ENCODE measurements at regions not wholly inside any gene's neighbourhood (a gene's known extent, or its start where the extent isn't known, plus 50 kb on each side); places are given as distances from the start of the nearest gene placed in this dataset.

DNA sequence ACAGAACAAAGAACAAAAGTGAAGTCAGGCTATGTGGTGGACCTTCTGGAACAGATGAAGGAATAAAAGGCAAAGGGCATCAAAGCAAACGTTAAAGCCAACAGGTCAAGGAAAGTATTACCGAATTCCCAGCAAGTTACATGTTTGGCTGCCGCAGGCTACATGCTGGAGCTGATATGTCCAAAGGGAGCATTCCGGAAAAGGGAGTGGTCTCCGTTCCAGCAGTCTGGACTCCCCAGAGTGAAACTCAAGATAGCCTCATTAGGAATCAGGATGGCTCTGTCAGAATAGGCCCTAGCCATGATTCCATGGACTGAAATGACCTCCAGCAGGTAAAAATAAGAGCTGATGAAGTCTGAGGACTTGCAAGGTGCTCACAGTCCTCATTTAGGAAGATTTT lies 379.8 kb upstream of the PRICKLE1 start:
- Histone ChIP-seq H4K8ac (ENCODE audit: low read depth, low read length) (no peak overlapping the region), H2AFZ (ENCODE audit: insufficient read depth, low read length, poor library complexity) (no peak overlapping the region), H3K4me3 (ENCODE audit: low read depth, low read length) (no peak overlapping the region), H4K12ac (ENCODE audit: low read depth, low read length) (no peak overlapping the region), H3K4me2 (ENCODE audit: low read length) (no peak overlapping the region), H3K36me3 (ENCODE audit: control insufficient read depth in 1 of 2, insufficient read depth in 2 of 2, low read length in 2 of 2) (no peaks in the 10 kb centered on the region), H3K27ac (ENCODE audit: low read depth, low read length) (no peak overlapping the region), H3K9me3 (ENCODE audit: insufficient read depth, low read depth, low read length) (no peaks in the 10 kb centered on the region), H3K4me1 (ENCODE audit: control insufficient read depth in 1 of 2, insufficient read depth in 2 of 2, low read length in 2 of 2) (no peaks in the 10 kb centered on the region), H3K18ac (ENCODE audit: low read length) (no peak overlapping the region), H2BK120ac (ENCODE audit: insufficient read depth, low read length, poor library complexity) (no peak overlapping the region), H3K79me1 (ENCODE audit: low read length) (peaks cover 4% of the 10 kb centered on the region), H3K14ac (ENCODE audit: low read length) (no peak overlapping the region), H3K23ac (ENCODE audit: low read length) (no peak overlapping the region), H4K91ac (ENCODE audit: low read depth, low read length) (no peak overlapping the region), H3K4ac (ENCODE audit: low read depth, low read length) (no peak overlapping the region), H3K9ac (ENCODE audit: low read length) (no peak overlapping the region), H3K27me3 (ENCODE audit: insufficient read depth, low read length) (no peaks in the 10 kb centered on the region), H2BK12ac (ENCODE audit: low read length) (no peak overlapping the region), H3K79me2 (ENCODE audit: control insufficient read depth, insufficient read depth, low read length, poor library complexity) (no peaks in the 10 kb centered on the region), H2AK5ac (ENCODE audit: low read length) (no peak overlapping the region), H2BK5ac (ENCODE audit: low read depth, low read length, poor library complexity) (no peak overlapping the region)
- WGBS (ENCODE audit: extremely low coverage, insufficient coverage, insufficient read length): no CpG with 5 or more reads among the region's 5 CpGs
- peak; percentile 92 to 93 for DNase-seq

DNA sequence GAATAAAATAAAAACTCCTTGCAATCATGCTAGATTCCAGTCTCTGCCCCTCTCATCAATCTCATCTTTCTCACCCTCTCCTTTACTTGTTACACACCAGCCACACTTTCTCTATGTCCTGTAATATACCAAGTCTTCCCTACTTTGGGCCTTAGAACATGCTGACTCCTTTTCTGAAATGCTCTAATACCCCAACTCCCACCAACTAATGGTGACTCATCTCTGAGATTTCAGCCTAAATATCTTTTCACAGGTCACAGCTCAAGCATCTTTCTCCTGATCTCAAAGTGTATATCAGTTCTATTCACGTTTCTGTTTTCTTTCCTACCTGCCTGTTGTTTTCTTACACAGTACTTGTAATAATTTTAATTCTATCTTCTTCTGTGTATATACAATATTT lies 378.9 kb upstream of the PRICKLE1 start:
- Histone ChIP-seq H3K23ac (ENCODE audit: low read length) (no peak overlapping the region), H3K18ac (ENCODE audit: low read length) (no peak overlapping the region), H3K9ac (ENCODE audit: low read length) (no peak overlapping the region), H4K91ac (ENCODE audit: low read depth, low read length) (no peak overlapping the region), H3K4ac (ENCODE audit: low read depth, low read length) (no peak overlapping the region), H2BK120ac (ENCODE audit: insufficient read depth, low read length, poor library complexity) (no peak overlapping the region), H3K27ac (ENCODE audit: low read depth, low read length) (no peak overlapping the region), H3K14ac (ENCODE audit: low read length) (no peak overlapping the region), H4K8ac (ENCODE audit: low read depth, low read length) (no peak overlapping the region), H3K79me1 (ENCODE audit: low read length) (peaks cover 4% of the 10 kb centered on the region), H4K12ac (ENCODE audit: low read depth, low read length) (no peak overlapping the region), H3K4me3 (ENCODE audit: low read depth, low read length) (no peak overlapping the region), H2BK12ac (ENCODE audit: low read length) (no peak overlapping the region), H3K4me2 (ENCODE audit: low read length) (no peak overlapping the region), H2BK5ac (ENCODE audit: low read depth, low read length, poor library complexity) (no peak overlapping the region), H3K9me3 (ENCODE audit: insufficient read depth, low read depth, low read length) (no peaks in the 10 kb centered on the region), H3K79me2 (ENCODE audit: control insufficient read depth, insufficient read depth, low read length, poor library complexity) (no peaks in the 10 kb centered on the region), H2AFZ (ENCODE audit: insufficient read depth, low read length, poor library complexity) (no peak overlapping the region), H2AK5ac (ENCODE audit: low read length) (no peak overlapping the region), H3K27me3 (ENCODE audit: insufficient read depth, low read length) (no peaks in the 10 kb centered on the region), H3K4me1 (ENCODE audit: control insufficient read depth in 1 of 2, insufficient read depth in 2 of 2, low read length in 2 of 2) (no peaks in the 10 kb centered on the region), H3K36me3 (ENCODE audit: control insufficient read depth in 1 of 2, insufficient read depth in 2 of 2, low read length in 2 of 2) (no peaks in the 10 kb centered on the region)
- no CpG with 5 or more reads among the region's 1 CpG for WGBS (ENCODE audit: extremely low coverage, insufficient coverage, insufficient read length)
- no peak for DNase-seq

GRCh38 chr12:42967850-42968249 lies 378.3 kb upstream of the PRICKLE1 start:
- Histone ChIP-seq H3K79me1 (ENCODE audit: low read length) (peaks cover 4% of the 10 kb centered on the region), H4K8ac (ENCODE audit: low read depth, low read length) (no peak overlapping the region), H3K4ac (ENCODE audit: low read depth, low read length) (no peak overlapping the region), H3K9me3 (ENCODE audit: insufficient read depth, low read depth, low read length) (no peaks in the 10 kb centered on the region), H2BK120ac (ENCODE audit: insufficient read depth, low read length, poor library complexity) (no peak overlapping the region), H2AFZ (ENCODE audit: insufficient read depth, low read length, poor library complexity) (no peak overlapping the region), H3K4me2 (ENCODE audit: low read length) (no peak overlapping the region), H2BK5ac (ENCODE audit: low read depth, low read length, poor library complexity) (no peak overlapping the region), H3K14ac (ENCODE audit: low read length) (no peak overlapping the region), H3K23ac (ENCODE audit: low read length) (no peak overlapping the region), H2AK5ac (ENCODE audit: low read length) (no peak overlapping the region), H3K79me2 (ENCODE audit: control insufficient read depth, insufficient read depth, low read length, poor library complexity) (no peaks in the 10 kb centered on the region), H4K91ac (ENCODE audit: low read depth, low read length) (no peak overlapping the region), H3K27ac (ENCODE audit: low read depth, low read length) (no peak overlapping the region), H3K4me1 (ENCODE audit: control insufficient read depth in 1 of 2, insufficient read depth in 2 of 2, low read length in 2 of 2) (no peaks in the 10 kb centered on the region), H4K12ac (ENCODE audit: low read depth, low read length) (no peak overlapping the region), H2BK12ac (ENCODE audit: low read length) (no peak overlapping the region), H3K27me3 (ENCODE audit: insufficient read depth, low read length) (no peaks in the 10 kb centered on the region), H3K18ac (ENCODE audit: low read length) (no peak overlapping the region), H3K36me3 (ENCODE audit: control insufficient read depth in 1 of 2, insufficient read depth in 2 of 2, low read length in 2 of 2) (no peaks in the 10 kb centered on the region), H3K9ac (ENCODE audit: low read length) (no peak overlapping the region), H3K4me3 (ENCODE audit: low read depth, low read length) (no peak overlapping the region)
- DNase-seq: no peak
- no CpG with 5 or more reads among the region's 3 CpGs for WGBS (ENCODE audit: extremely low coverage, insufficient coverage, insufficient read length)

GRCh38 chr12:42963988-42964387 lies 374.4 kb upstream of the PRICKLE1 start:
- Histone ChIP-seq H3K36me3 (ENCODE audit: control insufficient read depth in 1 of 2, insufficient read depth in 2 of 2, low read length in 2 of 2) (no peaks in the 10 kb centered on the region), H3K27ac (ENCODE audit: low read depth, low read length) (no peak overlapping the region), H3K14ac (ENCODE audit: low read length) (no peak overlapping the region), H2AFZ (ENCODE audit: insufficient read depth, low read length, poor library complexity) (no peak overlapping the region), H3K18ac (ENCODE audit: low read length) (no peak overlapping the region), H4K8ac (ENCODE audit: low read depth, low read length) (no peak overlapping the region), H2AK5ac (ENCODE audit: low read length) (no peak overlapping the region), H3K4me1 (ENCODE audit: control insufficient read depth in 1 of 2, insufficient read depth in 2 of 2, low read length in 2 of 2) (no peaks in the 10 kb centered on the region), H3K79me1 (ENCODE audit: low read length) (peaks cover 4% of the 10 kb centered on the region), H3K27me3 (ENCODE audit: insufficient read depth, low read length) (no peaks in the 10 kb centered on the region), H4K91ac (ENCODE audit: low read depth, low read length) (no peak overlapping the region), H3K79me2 (ENCODE audit: control insufficient read depth, insufficient read depth, low read length, poor library complexity) (no peaks in the 10 kb centered on the region), H3K4me3 (ENCODE audit: low read depth, low read length) (no peak overlapping the region), H3K9ac (ENCODE audit: low read length) (no peak overlapping the region), H4K12ac (ENCODE audit: low read depth, low read length) (no peak overlapping the region), H3K9me3 (ENCODE audit: insufficient read depth, low read depth, low read length) (no peaks in the 10 kb centered on the region), H2BK120ac (ENCODE audit: insufficient read depth, low read length, poor library complexity) (no peak overlapping the region), H3K4ac (ENCODE audit: low read depth, low read length) (no peak overlapping the region), H3K23ac (ENCODE audit: low read length) (no peak overlapping the region), H3K4me2 (ENCODE audit: low read length) (no peak overlapping the region), H2BK5ac (ENCODE audit: low read depth, low read length, poor library complexity) (no peak overlapping the region), H2BK12ac (ENCODE audit: low read length) (no peak overlapping the region)
- no CpG with 5 or more reads among the region's 3 CpGs for WGBS (ENCODE audit: extremely low coverage, insufficient coverage, insufficient read length)
- no peak for DNase-seq

Data from trophoblast cell (in vitro differentiated cells and primary cell).